Ascending aorta (tissue), 2 donors: ENCODE measurements at regions not wholly inside any gene's neighbourhood (a gene's known extent, or its start where the extent isn't known, plus 50 kb on each side); places are given as distances from the start of the nearest gene placed in this dataset.

ENCODE experiments used
- DNase-seq, 2 donors: peaks; one replicate each; pipeline ENCODE4 v3.0.0-alpha.2; 2019; ENCODE audit warnings: low spot score in 2 of 2
- H3K27ac ChIP-seq, 2 donors: fragments of 200-600 bp; sonication (generic); one replicate each; pipeline ENCODE4 v1.5.1; 2016 to 2017; ENCODE audit warnings: mild to moderate bottlenecking in 1 of 2
- H3K27me3 ChIP-seq: fragments of 200-600 bp; sonication (generic); one replicate; pipeline ENCODE4 v1.5.1; 2017
- H3K36me3 ChIP-seq, 2 donors: fragments of 200-600 bp; sonication (generic); one replicate each; pipeline ENCODE4 v1.5.1; 2016
- H3K4me1 ChIP-seq, 2 donors: fragments of 200-600 bp; sonication (generic); one replicate each; pipeline ENCODE4 v1.5.1; 2016 to 2017; ENCODE audit warnings: mild to moderate bottlenecking in 1 of 2
- H3K4me3 ChIP-seq, 2 donors: fragments of 200-600 bp; sonication (generic); one replicate each; pipeline ENCODE4 v1.5.1; 2016 to 2017; ENCODE audit warnings: mild to moderate bottlenecking in 1 of 2
- H3K9me3 ChIP-seq, 2 donors: fragments of 200-600 bp; sonication (generic); one replicate each; pipeline ENCODE4 v1.5.1; 2016
- intact Hi-C: fragments of 100-400 bp; cut with DNase I; formaldehyde crosslinking; loops from one replicate; pipeline ENCODE4 v1.15.1; 2023
- TF ChIP-seq, protein P1 (sequence below), 3 experiments: fragments of 200-600 bp in 2 of 3; fragments of 450-650 bp in 1 of 3; sonication (generic) in 2 of 3; IDR thresholded peaks; one replicate each; pipeline ENCODE4 v1.5.1; 2016 to 2019; ENCODE audit warnings: antibody characterized with exemption in 3 of 3, mild to moderate bottlenecking in 1 of 3, moderate library complexity in 1 of 3

DNA sequence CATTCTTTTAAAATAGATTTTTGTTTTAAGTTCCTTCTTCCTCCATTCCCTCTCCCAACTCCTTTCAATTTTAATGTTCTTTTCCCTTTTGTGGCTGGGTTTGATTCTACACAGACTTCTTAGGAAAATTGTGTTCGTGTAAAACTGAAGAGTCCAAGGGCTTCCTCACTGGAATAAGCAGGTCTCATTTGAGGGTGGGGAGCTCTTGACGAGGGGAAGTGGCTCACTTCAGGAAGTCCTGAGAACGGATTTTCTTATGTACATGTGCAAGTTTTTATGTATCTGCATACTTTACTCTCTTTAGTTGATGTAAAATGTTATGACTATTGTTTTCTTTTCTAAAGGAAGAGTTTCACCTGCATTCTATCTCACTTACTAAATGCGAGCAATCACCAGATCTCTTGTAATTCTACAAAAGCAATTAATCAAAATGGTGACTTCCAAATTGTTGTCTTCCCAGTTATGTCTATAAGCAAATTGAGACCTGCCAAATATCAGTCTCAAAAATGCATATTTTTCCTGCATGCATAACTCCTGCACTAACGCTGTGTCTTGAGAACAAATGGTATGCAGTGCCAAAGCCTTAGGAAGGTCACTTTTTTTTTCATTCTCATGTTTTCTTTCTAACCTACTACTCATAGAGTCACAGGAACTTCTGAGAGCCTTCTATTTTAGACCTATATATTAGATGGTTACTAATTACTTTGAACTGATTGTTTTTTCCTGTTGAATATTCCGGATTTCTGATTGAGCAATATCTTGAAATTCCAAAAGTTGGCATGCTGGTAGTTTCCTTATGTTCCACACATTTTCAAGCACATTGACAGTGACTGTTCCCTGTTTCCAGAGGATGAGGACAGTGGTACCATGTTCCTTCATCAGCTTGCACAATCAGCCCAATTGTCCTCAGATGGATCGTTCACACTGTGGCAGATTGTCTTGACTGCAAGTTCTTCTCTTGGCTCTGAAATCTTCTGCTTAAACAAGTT lies 251.9 kb upstream of the PRDM1 start:
- no peak for DNase-seq
- Histone ChIP-seq H3K4me1 (no peaks in the 10 kb centered on the region), H3K36me3 (no peaks in the 10 kb centered on the region), H3K4me3 (no peak overlapping the region), H3K27ac (no peak overlapping the region), H3K9me3 (no peaks in the 10 kb centered on the region), H3K27me3 (no peaks in the 10 kb centered on the region)
- intact Hi-C loops, result no loop called here
- TF ChIP-seq, protein P1, sequence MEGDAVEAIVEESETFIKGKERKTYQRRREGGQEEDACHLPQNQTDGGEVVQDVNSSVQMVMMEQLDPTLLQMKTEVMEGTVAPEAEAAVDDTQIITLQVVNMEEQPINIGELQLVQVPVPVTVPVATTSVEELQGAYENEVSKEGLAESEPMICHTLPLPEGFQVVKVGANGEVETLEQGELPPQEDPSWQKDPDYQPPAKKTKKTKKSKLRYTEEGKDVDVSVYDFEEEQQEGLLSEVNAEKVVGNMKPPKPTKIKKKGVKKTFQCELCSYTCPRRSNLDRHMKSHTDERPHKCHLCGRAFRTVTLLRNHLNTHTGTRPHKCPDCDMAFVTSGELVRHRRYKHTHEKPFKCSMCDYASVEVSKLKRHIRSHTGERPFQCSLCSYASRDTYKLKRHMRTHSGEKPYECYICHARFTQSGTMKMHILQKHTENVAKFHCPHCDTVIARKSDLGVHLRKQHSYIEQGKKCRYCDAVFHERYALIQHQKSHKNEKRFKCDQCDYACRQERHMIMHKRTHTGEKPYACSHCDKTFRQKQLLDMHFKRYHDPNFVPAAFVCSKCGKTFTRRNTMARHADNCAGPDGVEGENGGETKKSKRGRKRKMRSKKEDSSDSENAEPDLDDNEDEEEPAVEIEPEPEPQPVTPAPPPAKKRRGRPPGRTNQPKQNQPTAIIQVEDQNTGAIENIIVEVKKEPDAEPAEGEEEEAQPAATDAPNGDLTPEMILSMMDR (IDR thresholded peaks at IDR 0.05), result no peak

DNA sequence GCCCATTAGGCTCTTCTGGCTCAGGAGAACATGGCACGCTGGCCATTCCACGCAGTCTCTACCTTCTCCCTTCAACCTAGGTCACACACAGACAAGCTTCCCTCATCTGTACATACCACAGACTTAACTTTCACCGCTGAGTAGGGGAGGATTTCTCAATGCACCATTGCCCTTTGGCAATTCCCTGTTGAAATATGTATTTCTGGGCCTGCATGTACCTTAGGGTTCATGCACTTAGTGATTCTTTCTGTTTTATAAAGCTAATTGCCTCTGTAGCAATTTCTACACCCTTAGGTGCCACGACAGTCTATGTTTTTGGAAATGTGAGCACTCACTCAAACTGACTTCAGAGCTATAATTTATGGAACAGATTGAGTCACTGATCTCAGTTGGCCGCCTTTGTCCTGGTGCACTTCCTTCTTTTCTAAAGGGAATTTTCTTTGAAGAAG lies 253.8 kb upstream of the PRDM1 start:
- Histone ChIP-seq H3K9me3 (no peaks in the 10 kb centered on the region), H3K4me1 (no peaks in the 10 kb centered on the region), H3K4me3 (no peak overlapping the region), H3K27me3 (no peaks in the 10 kb centered on the region), H3K27ac (no peak overlapping the region), H3K36me3 (no peaks in the 10 kb centered on the region)
- TF ChIP-seq, protein P1 (IDR thresholded peaks at IDR 0.05), result no peak
- intact Hi-C loops, result no loop called here
- no peak for DNase-seq

DNA sequence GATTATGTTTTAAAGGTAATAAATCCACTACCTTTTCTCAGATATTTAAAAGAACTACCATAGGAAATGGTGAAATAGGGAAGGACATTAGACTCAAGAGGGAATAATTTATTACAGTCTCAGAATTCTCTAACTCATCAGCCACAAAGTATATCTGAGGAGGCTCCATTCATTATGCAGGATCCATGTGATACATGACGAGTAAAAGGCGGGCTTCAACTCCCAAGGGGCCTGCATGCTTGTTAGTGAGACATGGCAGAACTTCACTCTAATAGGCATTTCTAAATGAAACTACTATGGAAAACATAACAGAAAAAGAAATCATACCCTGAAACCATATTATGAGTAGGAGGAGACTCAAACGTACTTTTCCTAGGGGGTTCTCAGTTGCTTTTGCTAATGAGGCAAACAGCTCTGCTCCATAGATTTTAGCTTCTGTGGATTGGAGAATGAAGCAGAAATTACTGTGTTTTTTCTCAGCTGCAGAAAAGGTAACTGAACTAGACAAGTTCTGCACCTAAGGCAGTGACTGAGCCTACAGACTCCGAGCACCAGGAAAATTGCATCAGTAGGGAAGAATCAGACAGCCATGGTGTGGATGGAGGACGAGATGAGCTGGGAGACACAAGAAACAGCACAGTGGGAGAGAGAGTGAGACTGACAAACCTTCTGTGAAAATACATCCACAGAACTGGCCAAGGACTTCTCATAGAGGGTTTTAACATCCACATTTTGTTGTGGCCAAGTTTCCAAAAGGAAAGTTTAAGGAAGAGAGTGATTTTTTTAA lies 254.6 kb upstream of the PRDM1 start:
- H3K9me3 ChIP-seq, result no peaks in the 10 kb centered on the region
- intact Hi-C loops, result no loop called here
- no peaks in the 10 kb centered on the region for H3K36me3 ChIP-seq
- TF ChIP-seq, protein P1 (IDR thresholded peaks at IDR 0.05), result no peak
- H3K4me3 ChIP-seq, result no peak overlapping the region
- no peaks in the 10 kb centered on the region for H3K4me1 ChIP-seq
- no peak for DNase-seq
- H3K27ac ChIP-seq, result no peak overlapping the region
- H3K27me3 ChIP-seq, result no peaks in the 10 kb centered on the region

DNA sequence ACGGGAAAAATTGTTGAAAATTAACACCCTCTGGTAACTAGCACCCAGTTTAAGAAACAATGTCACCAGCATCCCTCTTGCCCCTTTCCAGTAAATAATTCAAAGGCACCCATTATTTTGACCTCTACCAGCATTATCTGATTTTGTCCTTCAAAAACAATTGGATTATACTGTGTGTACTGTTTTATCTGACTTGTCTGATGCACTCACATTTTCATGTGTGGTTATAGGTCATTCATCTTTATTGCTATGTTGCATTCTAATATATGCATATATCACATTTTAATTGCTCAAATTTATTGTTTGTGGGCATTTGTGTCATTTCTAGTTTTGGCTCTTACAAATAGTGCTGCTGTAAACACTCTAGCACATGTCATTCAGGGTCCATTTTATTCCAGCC lies 260.9 kb upstream of the PRDM1 start:
- no peak overlapping the region for H3K4me3 ChIP-seq
- no peak for DNase-seq
- H3K27ac ChIP-seq, result no peak overlapping the region
- H3K27me3 ChIP-seq, result no peaks in the 10 kb centered on the region
- no peaks in the 10 kb centered on the region for H3K9me3 ChIP-seq
- no peaks in the 10 kb centered on the region for H3K36me3 ChIP-seq
- TF ChIP-seq, protein P1 (IDR thresholded peaks at IDR 0.05), result no peak
- H3K4me1 ChIP-seq, result no peaks in the 10 kb centered on the region
- intact Hi-C loops, result no loop called here

DNA sequence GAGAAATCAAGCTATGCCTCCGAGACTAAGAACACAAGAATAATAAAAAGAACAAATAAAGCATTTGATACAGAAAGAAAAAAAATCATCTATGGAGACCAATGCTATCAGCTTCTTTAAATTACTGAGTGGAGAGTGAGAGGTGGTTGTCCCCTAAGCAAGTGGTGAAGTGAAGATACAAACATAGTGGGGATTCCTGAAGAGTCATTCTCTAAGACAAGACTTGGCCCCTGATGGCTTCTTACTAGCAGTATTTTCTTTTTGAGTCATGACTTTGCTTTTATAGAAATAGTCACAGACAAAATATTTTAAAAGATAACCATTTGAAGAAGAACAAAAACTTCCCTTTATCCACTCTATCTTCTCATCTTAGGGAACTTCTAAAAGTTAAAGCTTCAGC lies 261.4 kb upstream of the PRDM1 start:
- Histone ChIP-seq H3K27me3 (no peaks in the 10 kb centered on the region), H3K4me1 (no peaks in the 10 kb centered on the region), H3K9me3 (no peaks in the 10 kb centered on the region), H3K4me3 (no peak overlapping the region), H3K36me3 (no peaks in the 10 kb centered on the region), H3K27ac (no peak overlapping the region)
- intact Hi-C loops, result no loop called here
- no peak for DNase-seq
- TF ChIP-seq, protein P1 (IDR thresholded peaks at IDR 0.05), result no peak
